GM12878 (cell line): ENCODE measurements at regions not wholly inside any gene's neighbourhood (a gene's known extent, or its start where the extent isn't known, plus 50 kb on each side); places are given as distances from the start of the nearest gene placed in this dataset.
"Not testable (repeated sequence)": the region's sequence is repeated elsewhere in the genome, so short reads cannot be mapped to it uniquely, and the experiment has no call there.

Experiments
- TF ChIP-seq, protein P1 (sequence below), 3 experiments: IDR thresholded peaks in 2 of 3; conservative IDR thresholded peaks in 1 of 3; 2 replicates each; pipeline ENCODE4 v1.5.1; 2011; ENCODE audit warnings: low read depth in 3 of 3, low read length in 3 of 3, mild to moderate bottlenecking in 3 of 3, control low read depth in 2 of 3, moderate library complexity in 2 of 3, inconsistent platforms in 1 of 3, mixed read lengths in 1 of 3; ENCODE audit not compliant: control insufficient read depth in 2 of 3, insufficient read depth in 1 of 3; ENCODE audit errors: extremely low read depth in 1 of 3
- TF ChIP-seq, protein P2 (sequence below): IDR thresholded peaks from 2 replicates; pipeline ENCODE4 v1.6.1; 2011; ENCODE audit warnings: borderline replicate concordance, low read depth, mild to moderate bottlenecking, moderate library complexity, low read length; ENCODE audit not compliant: insufficient read depth, poor library complexity, severe bottlenecking

DNA sequence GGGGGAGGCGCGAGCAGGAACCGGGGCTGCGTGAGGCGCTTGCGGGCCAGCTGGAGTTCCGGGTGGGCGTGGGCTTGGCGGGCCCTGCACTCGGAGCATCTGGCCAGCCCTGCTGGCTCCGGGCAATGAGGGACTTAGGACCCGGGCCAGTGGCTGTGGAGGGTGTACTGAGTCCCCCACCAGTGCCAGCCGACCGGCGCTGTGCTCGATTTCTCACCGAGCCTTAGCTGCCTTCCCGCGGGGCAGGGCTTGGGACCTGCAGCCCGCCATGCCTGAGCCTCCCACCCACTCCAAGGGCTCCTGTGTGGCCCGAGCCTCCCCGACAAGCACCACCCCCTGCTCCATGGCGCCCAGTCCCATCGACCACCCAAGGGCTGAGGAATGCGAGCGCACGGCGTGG, 67.3 kb upstream of the SLC25A43 start:
- TF ChIP-seq, protein P1, sequence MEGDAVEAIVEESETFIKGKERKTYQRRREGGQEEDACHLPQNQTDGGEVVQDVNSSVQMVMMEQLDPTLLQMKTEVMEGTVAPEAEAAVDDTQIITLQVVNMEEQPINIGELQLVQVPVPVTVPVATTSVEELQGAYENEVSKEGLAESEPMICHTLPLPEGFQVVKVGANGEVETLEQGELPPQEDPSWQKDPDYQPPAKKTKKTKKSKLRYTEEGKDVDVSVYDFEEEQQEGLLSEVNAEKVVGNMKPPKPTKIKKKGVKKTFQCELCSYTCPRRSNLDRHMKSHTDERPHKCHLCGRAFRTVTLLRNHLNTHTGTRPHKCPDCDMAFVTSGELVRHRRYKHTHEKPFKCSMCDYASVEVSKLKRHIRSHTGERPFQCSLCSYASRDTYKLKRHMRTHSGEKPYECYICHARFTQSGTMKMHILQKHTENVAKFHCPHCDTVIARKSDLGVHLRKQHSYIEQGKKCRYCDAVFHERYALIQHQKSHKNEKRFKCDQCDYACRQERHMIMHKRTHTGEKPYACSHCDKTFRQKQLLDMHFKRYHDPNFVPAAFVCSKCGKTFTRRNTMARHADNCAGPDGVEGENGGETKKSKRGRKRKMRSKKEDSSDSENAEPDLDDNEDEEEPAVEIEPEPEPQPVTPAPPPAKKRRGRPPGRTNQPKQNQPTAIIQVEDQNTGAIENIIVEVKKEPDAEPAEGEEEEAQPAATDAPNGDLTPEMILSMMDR (IDR thresholded peaks at IDR 0.05 in 2 of 3, conservative IDR thresholded peaks at IDR 0.05 in 1 of 3; ENCODE audit: control insufficient read depth in 2 of 3, extremely low read depth in 1 of 3, insufficient read depth in 1 of 3, low read depth in 3 of 3, low read length in 3 of 3): not testable (repeated sequence)
- TF ChIP-seq, protein P2, sequence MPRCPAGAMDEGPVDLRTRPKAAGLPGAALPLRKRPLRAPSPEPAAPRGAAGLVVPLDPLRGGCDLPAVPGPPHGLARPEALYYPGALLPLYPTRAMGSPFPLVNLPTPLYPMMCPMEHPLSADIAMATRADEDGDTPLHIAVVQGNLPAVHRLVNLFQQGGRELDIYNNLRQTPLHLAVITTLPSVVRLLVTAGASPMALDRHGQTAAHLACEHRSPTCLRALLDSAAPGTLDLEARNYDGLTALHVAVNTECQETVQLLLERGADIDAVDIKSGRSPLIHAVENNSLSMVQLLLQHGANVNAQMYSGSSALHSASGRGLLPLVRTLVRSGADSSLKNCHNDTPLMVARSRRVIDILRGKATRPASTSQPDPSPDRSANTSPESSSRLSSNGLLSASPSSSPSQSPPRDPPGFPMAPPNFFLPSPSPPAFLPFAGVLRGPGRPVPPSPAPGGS: not testable (repeated sequence)
